T-helper 17 cell (primary cell): ENCODE measurements at regions not wholly inside any gene's neighbourhood (a gene's known extent, or its start where the extent isn't known, plus 50 kb on each side); places are given as distances from the start of the nearest gene placed in this dataset.

Experiments
- ATAC-seq: fragments of 150-1000 bp; cut with Tn5 transposase; 2 replicates; pipeline ENCODE4 v1.10.0; 2021; ENCODE audit warnings: mild to moderate bottlenecking, moderate library complexity
- DNase-seq, 3 donors: peaks; one replicate each; pipeline versions ENCODE4 v3.0.0 to v3.0.0-alpha.2; 2020 to 2021
- H3K9me3 ChIP-seq: one replicate; pipeline ENCODE4 v1.7.0; 2013; ENCODE audit warnings: low read length, mild to moderate bottlenecking; ENCODE audit not compliant: control insufficient read depth, poor library complexity, severe bottlenecking
- H3K27ac Mint-ChIP-seq: one replicate; pipeline ENCODE4 v1.8.0; 2022; ENCODE audit warnings: mild to moderate bottlenecking, moderate library complexity, mixed read lengths
- H3K27me3 Mint-ChIP-seq: one replicate; pipeline ENCODE4 v1.8.0; 2022; ENCODE audit warnings: mixed read lengths
- H3K36me3 Mint-ChIP-seq: one replicate; pipeline ENCODE4 v1.8.0; 2022; ENCODE audit warnings: low read depth, mixed read lengths
- H3K4me1 Mint-ChIP-seq: one replicate; pipeline ENCODE4 v1.8.0; 2022; ENCODE audit warnings: mild to moderate bottlenecking, mixed read lengths
- H3K4me3 Mint-ChIP-seq: one replicate; pipeline ENCODE4 v1.8.0; 2022; ENCODE audit warnings: mild to moderate bottlenecking, moderate library complexity, mixed read lengths

DNA sequence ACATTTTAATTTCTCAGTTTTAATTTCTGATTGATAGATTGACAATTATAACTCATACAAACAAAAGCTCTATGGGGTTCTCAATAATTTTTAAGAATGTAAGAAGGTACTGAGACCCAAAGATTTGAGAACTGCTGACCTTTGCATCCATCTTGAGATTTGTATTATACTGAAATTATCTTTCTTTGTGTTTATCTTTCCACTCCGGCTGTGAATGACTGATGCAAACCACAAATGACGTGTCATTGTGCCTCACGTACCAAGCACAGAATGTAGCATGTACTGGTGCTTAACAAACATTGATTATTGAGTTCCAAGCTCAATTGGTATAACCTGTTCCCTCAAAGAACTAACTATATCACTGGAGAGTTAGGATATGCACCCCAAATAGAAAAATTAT, 152.1 kb upstream of the SMLR1 start:
- H3K9me3 ChIP-seq = no peaks in the 10 kb centered on the region
- no peaks in the 10 kb centered on the region for H3K4me1 Mint-ChIP-seq
- H3K4me3 Mint-ChIP-seq = no peak overlapping the region
- no peak overlapping the region for H3K27ac Mint-ChIP-seq
- H3K27me3 Mint-ChIP-seq = no peaks in the 10 kb centered on the region
- ATAC-seq (peak; percentile 28), DNase-seq (no peak)
- no peaks in the 10 kb centered on the region for H3K36me3 Mint-ChIP-seq

DNA sequence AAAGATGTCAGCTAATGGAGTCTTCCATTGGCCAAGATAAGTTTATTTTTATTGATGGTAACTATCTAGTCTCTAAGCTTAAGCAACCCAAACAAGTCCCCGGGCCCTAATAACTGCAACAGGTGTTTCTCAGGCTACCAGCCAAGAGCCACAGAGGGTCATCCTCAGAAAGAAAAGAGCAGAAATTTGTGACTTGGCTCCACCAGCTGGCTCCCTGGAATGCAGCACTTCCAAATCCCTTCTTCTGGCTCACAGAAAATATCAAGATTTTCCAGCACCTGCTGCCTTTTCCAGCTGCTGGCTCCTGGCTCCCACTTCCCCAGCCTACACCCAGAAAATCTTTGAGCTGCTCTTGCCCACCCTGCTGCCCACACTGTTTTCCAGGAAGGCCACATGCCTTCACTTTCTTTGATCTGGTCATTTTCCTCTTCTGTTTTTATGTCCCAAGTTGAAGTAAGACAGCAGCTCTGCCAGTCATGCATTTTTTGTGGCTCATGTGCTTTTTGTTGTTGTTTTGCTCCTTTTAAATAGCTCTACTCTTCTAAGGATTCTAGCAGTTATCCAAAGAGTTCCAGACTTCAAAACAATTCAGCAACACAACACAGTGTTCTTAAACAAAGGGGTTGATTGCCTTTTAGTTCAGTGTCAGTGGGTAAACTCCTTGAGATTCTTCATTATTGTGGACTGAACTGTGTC, 151.0 kb upstream of the SMLR1 start:
- H3K27ac Mint-ChIP-seq = no peak overlapping the region
- DNase-seq (no peak), ATAC-seq (no peak)
- no peaks in the 10 kb centered on the region for H3K36me3 Mint-ChIP-seq
- no peaks in the 10 kb centered on the region for H3K9me3 ChIP-seq
- H3K4me1 Mint-ChIP-seq = no peaks in the 10 kb centered on the region
- no peaks in the 10 kb centered on the region for H3K27me3 Mint-ChIP-seq
- H3K4me3 Mint-ChIP-seq = no peak overlapping the region

DNA sequence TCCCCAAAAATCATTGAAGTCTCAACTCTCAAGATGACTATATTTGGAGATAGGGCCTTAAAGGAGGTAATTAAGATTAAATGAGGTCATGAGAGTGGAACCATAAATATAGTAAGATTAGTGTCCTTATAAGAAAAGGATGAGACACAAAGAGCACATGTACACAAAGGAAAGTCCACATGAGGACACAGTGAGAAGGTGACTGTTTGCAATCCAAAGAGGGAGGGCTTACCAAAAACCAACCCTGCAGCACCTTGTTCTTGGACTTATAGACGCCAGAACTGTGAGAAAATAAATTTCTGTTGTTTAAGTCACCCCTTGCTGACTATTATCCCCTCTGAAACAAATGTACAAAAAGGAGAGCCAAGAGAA, 150.4 kb upstream of the SMLR1 start:
- H3K27me3 Mint-ChIP-seq = no peaks in the 10 kb centered on the region
- H3K36me3 Mint-ChIP-seq = no peaks in the 10 kb centered on the region
- H3K9me3 ChIP-seq = no peaks in the 10 kb centered on the region
- DNase-seq (no peak), ATAC-seq (no peak)
- no peak overlapping the region for H3K27ac Mint-ChIP-seq
- H3K4me1 Mint-ChIP-seq = no peaks in the 10 kb centered on the region
- no peak overlapping the region for H3K4me3 Mint-ChIP-seq

DNA sequence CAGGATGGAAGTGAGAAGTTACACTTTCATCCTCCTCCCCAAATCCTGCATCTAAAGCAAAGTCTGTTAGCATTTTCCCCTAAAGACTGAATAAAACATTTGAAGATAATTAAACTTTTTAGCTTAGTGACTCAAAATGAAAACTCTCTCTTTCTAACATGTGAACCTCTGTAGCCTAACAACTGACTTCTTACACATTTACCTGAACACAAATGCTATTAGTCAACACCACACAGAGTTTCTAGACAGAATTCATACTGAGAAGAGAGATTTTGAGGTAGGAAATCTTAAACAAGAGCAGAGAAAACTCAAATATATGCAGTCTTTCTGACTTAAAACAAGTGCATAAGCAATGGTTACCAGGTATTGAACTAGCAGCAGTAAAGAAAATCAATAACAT, 149.9 kb upstream of the SMLR1 start:
- ATAC-seq (no peak), DNase-seq (no peak)
- no peaks in the 10 kb centered on the region for H3K27me3 Mint-ChIP-seq
- H3K36me3 Mint-ChIP-seq = no peaks in the 10 kb centered on the region
- no peak overlapping the region for H3K4me3 Mint-ChIP-seq
- H3K9me3 ChIP-seq = no peaks in the 10 kb centered on the region
- no peak overlapping the region for H3K27ac Mint-ChIP-seq
- no peaks in the 10 kb centered on the region for H3K4me1 Mint-ChIP-seq

DNA sequence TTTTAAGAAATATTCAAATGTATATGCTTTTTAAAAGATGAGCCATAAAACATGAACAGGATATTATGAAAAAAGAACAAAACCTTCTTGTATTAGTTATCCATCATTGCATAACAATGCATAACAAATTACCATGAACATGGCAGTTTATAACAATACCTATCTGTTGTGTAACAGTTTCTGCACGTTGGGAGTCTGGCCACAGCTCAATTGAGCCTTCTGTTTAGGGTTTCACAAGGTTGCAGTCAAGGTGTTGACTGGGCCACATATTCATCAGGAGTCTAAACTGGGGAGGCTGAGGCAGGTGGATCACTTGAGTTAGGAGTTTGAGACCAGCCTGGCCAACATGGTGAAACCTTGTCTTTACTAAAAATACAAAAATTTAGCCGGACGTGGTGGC, 149.4 kb upstream of the SMLR1 start:
- Mint-ChIP-seq H3K4me1 (no peaks in the 10 kb centered on the region), H3K4me3 (no peak overlapping the region), H3K36me3 (no peaks in the 10 kb centered on the region), H3K27me3 (no peaks in the 10 kb centered on the region), H3K27ac (no peak overlapping the region)
- H3K9me3 ChIP-seq = no peaks in the 10 kb centered on the region
- ATAC-seq = no peak
- no peak for DNase-seq

DNA sequence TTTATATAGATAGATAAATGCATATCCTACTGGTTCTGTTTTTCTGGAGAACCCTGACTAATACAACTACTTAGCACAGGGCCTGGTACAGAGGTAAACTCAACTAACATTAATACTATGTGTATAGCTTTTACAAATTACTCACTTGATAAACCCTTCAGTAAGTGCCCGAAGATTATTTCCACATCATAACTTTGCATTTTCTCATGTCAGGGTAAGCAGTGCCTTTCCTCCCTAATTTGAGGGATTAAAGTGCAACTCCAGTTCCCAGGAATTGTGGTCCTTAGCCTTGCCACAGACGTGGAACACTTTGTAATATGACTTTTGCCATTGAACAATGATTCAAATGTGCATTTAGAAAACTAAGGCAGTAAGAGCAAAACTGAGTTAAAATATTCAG, 147.5 kb upstream of the SMLR1 start:
- DNase-seq (no peak), ATAC-seq (no peak)
- Mint-ChIP-seq H3K27me3 (no peaks in the 10 kb centered on the region), H3K36me3 (no peaks in the 10 kb centered on the region), H3K4me3 (no peak overlapping the region), H3K27ac (no peak overlapping the region), H3K4me1 (no peaks in the 10 kb centered on the region)
- no peaks in the 10 kb centered on the region for H3K9me3 ChIP-seq

DNA sequence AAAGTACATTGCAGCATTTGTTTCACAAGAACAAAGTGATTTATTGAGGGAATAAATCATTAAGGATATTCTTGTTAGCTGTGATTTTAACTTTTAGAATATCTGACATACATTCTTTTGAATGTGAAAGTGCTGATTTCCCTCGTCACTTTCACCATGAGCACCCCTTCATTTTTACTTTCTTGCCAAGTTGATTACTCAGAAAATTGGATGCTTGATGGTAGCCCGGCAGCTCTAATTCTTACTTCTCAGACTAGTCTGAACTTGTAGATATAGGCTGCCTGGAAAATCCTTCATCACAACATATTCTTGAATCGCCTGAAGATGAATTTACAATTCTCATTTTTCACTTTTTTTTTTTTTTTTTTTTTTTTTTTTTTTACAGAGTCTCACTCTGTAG, 147.1 kb upstream of the SMLR1 start:
- H3K4me1 Mint-ChIP-seq = no peaks in the 10 kb centered on the region
- DNase-seq (no peak), ATAC-seq (no peak)
- H3K9me3 ChIP-seq = no peaks in the 10 kb centered on the region
- no peak overlapping the region for H3K27ac Mint-ChIP-seq
- H3K4me3 Mint-ChIP-seq = no peak overlapping the region
- no peaks in the 10 kb centered on the region for H3K36me3 Mint-ChIP-seq
- no peaks in the 10 kb centered on the region for H3K27me3 Mint-ChIP-seq

DNA sequence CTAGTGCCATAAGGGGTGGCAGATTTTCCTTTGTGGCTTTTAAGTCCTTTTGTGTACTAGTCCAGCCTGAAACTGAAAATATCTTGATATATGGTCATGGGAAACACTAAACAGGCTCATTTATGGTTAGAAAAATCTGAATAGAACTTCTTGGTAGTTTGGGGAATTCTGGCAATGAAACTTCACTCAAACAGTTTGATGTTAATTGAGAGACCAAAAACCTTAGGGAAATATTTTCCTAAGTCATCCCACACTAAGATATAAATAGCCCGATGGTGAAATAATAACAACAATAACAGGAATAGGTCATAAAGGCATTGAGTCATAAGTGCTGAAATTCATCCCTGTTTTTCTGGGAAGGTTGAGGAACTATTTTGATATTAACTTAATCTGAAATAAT, 146.2 kb upstream of the SMLR1 start:
- ATAC-seq = no peak
- no peaks in the 10 kb centered on the region for H3K9me3 ChIP-seq
- Mint-ChIP-seq H3K36me3 (no peaks in the 10 kb centered on the region), H3K27ac (no peak overlapping the region), H3K27me3 (no peaks in the 10 kb centered on the region), H3K4me1 (no peaks in the 10 kb centered on the region), H3K4me3 (no peak overlapping the region)
- DNase-seq = no peak

DNA sequence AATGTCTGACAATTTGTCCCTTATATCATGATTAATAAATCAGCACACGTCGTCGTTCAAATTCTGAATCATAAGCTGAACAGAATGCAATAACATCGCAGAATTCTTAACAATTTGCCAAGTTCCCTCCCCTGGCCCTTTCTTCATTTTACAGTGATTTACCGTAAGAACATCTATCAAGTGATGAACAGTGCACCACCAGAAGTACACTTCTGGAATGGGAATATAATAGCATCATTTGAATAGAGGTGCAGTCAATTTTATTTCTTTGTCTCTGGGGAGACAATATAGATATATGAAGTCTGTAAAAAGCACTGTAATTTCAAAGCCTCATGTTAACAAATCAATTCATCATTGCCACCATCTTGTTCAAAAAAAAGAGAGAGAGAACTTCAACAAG, 145.1 kb upstream of the SMLR1 start:
- Mint-ChIP-seq H3K4me3 (no peak overlapping the region), H3K36me3 (no peaks in the 10 kb centered on the region), H3K27ac (peak overlapping the region; percentile 57), H3K4me1 (no peaks in the 10 kb centered on the region), H3K27me3 (no peaks in the 10 kb centered on the region)
- no peaks in the 10 kb centered on the region for H3K9me3 ChIP-seq
- ATAC-seq (no peak), DNase-seq (no peak)

DNA sequence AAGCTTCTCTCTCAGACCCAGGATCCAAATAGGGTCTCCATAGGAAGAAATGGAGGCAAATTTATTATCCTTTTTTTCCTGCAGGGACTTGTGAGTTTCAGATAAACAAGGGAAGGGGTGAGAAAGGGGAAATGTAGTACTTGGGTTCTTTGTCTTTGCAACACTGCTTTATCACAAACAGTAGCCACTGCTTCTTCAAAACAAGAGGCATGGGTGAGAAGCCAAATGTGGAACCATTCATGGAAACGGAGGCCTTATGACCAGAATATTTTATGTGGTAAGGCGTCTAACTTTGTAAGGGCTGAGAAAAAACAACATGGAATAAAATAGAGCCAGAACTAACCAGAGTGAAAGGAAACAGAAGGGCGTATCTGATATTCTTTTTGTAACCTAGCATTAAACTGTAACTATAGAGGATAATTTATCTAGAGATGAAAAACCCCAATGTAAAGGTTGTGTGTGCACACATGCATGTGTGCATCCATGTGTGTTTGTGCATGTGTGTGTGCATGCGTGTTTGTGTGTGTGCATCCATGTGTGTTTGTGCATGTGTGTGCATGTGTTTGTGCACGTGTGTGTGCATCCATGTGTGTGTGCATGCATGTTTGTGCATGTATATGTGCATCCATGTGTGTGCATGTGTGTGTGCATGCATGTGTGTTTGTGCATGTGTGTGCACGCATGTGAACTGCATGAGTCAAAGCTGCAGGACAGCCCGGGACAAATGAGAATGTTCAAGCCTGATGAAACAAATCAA, 143.3 kb upstream of the SMLR1 start:
- no peaks in the 10 kb centered on the region for H3K4me1 Mint-ChIP-seq
- ATAC-seq (no peak), DNase-seq (no peak)
- no peaks in the 10 kb centered on the region for H3K36me3 Mint-ChIP-seq
- no peak overlapping the region for H3K4me3 Mint-ChIP-seq
- no peak overlapping the region for H3K27ac Mint-ChIP-seq
- no peaks in the 10 kb centered on the region for H3K27me3 Mint-ChIP-seq
- H3K9me3 ChIP-seq = no peaks in the 10 kb centered on the region

DNA sequence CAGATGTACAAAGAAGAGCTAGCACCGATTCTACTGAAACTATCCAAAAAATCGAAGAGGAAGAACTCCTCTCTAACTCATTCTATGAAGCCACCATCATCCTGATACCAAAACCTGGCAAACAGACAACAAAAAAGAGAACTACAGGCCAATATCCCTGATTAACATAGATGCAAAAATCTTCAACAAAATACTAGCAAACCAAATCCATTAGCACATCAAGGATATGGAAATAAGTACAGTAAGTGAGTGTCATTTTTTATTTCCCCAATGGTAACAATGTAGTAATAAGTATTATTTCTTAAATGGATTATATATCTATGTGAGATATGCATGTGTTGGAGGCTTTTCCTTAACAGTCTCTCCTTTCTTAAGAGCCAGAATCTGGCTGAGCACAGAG, 134.5 kb upstream of the SMLR1 start:
- Mint-ChIP-seq H3K4me1 (peaks cover 12% of the 10 kb centered on the region), H3K27me3 (no peaks in the 10 kb centered on the region), H3K27ac (no peak overlapping the region), H3K4me3 (no peak overlapping the region), H3K36me3 (no peaks in the 10 kb centered on the region)
- no peaks in the 10 kb centered on the region for H3K9me3 ChIP-seq
- DNase-seq = no peak
- no peak for ATAC-seq

DNA sequence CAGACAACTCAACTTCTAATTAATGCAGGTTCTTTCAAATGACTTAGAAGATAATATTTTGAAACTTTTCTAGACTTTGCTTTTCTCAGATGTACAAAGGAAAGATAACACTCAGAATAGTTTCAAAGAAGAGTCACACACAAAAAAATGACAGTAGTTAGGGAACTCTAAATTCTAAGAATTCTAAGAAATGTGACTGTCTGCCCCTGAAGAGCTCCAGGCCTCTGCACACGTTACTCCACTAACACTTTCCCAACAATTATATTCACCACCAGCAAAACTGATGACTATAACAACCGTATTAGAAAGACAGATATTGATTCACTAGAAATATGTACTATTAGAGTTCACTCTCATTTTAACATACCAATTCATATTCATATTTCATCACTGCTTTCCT, 133.3 kb upstream of the SMLR1 start:
- ATAC-seq = no peak
- H3K4me1 Mint-ChIP-seq = peaks cover 12% of the 10 kb centered on the region
- no peaks in the 10 kb centered on the region for H3K9me3 ChIP-seq
- peak overlapping the region; percentile 43 for H3K27ac Mint-ChIP-seq
- H3K4me3 Mint-ChIP-seq = no peak overlapping the region
- DNase-seq = no peak
- no peaks in the 10 kb centered on the region for H3K36me3 Mint-ChIP-seq
- no peaks in the 10 kb centered on the region for H3K27me3 Mint-ChIP-seq

DNA sequence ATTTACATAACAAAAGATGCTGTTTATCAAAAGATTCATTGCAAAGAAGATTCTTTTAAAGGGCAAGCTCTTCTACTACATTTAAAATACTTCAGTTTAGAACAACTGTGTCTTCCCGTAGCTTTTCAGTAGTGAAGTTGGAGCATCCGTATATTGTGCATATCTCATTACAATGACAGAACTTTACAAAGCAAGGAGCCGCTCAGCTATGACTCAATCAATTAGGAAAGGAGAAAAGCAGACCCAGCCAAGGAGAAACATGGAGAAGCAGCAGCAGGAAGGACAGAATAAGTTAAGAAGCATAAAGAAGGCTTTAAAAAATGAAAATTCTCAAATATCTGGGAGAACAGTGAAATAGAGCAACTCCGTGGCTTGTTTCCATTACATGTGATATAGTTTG, 132.6 kb upstream of the SMLR1 start:
- Mint-ChIP-seq H3K4me3 (no peak overlapping the region), H3K4me1 (peaks cover 12% of the 10 kb centered on the region), H3K27ac (no peak overlapping the region), H3K36me3 (no peaks in the 10 kb centered on the region), H3K27me3 (no peaks in the 10 kb centered on the region)
- H3K9me3 ChIP-seq = no peaks in the 10 kb centered on the region
- ATAC-seq (no peak), DNase-seq (no peak)

DNA sequence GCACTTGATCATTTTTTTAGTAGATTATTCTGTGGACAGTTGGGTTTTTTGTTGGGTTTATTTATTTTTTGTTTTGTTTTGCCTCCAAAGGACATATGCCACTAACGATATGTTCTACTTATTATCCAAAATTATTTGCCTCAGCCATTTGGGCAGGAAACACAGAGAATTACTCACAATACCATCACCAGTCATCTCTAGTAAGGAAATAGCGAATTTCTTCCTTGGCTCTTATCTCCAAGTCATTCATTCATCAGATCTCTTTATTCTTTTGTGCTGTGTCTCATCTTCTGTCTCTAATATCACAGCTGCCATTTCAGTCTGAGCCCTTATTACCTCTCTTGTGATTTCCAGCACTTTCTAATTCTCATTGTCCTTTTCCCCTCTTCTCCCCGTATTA, 130.4 kb upstream of the SMLR1 start:
- no peaks in the 10 kb centered on the region for H3K9me3 ChIP-seq
- Mint-ChIP-seq H3K4me3 (no peak overlapping the region), H3K36me3 (no peaks in the 10 kb centered on the region), H3K27me3 (no peaks in the 10 kb centered on the region), H3K4me1 (peaks cover 12% of the 10 kb centered on the region), H3K27ac (no peak overlapping the region)
- no peak for DNase-seq
- ATAC-seq = no peak
